ENCODE measurements at regions not wholly inside any gene's neighbourhood (a gene's known extent, or its start where the extent isn't known, plus 50 kb on each side); places are given as distances from the start of the nearest gene placed in this dataset.

GRCh38 chr5:44605926-44606325 is 202.8 kb upstream of the MRPS30 start:
- no peak overlapping the region for H3K4me3 ChIP-seq
- WGBS, 2 donors: 98 to 99% methylated on average over 5 of the region's 5 CpGs
- no peak overlapping the region for H3K27ac ChIP-seq
- no peaks in the 10 kb centered on the region for H3K9me3 ChIP-seq
- no peaks in the 10 kb centered on the region for H3K4me1 ChIP-seq
- H3K27me3 ChIP-seq: no peaks in the 10 kb centered on the region
- no peak for TF ChIP-seq POLR2A (IDR thresholded peaks at IDR 0.05)
- TF ChIP-seq CTCF (IDR thresholded peaks at IDR 0.05): no peak
- no peak for DNase-seq
- intact Hi-C loops (cut with DNase I; ENCODE audit: low total_unique reads): no loop called here
- H3K36me3 ChIP-seq (ENCODE audit: low read depth, missing control alignments): no peaks in the 10 kb centered on the region

- Histone ChIP-seq H3K27ac (no peak overlapping the region), H3K9me3 (no peaks in the 10 kb centered on the region), H3K36me3 (ENCODE audit: low read depth, missing control alignments) (no peaks in the 10 kb centered on the region), H3K27me3 (no peaks in the 10 kb centered on the region), H3K4me1 (no peaks in the 10 kb centered on the region), H3K4me3 (no peak overlapping the region)
- intact Hi-C loops (cut with DNase I; ENCODE audit: low total_unique reads): no loop called here
- WGBS, 2 donors: 76 to 83% methylated on average over 8 of the region's 8 CpGs
- DNase-seq: peak; percentile 17
- no peak for TF ChIP-seq CTCF (IDR thresholded peaks at IDR 0.05)
- no peak for TF ChIP-seq POLR2A (IDR thresholded peaks at IDR 0.05)
Measured at GRCh38 chr5:44603496-44604272, 205.1 kb upstream of the MRPS30 start.

GRCh38 chr5:44574678-44575077 is 185.5 kb upstream of the FGF10 start:
- no peak overlapping the region for H3K27ac ChIP-seq
- TF ChIP-seq POLR2A (IDR thresholded peaks at IDR 0.05) (no peak), CTCF (IDR thresholded peaks at IDR 0.05) (no peak)
- H3K27me3 ChIP-seq: no peaks in the 10 kb centered on the region
- no peaks in the 10 kb centered on the region for H3K9me3 ChIP-seq
- no peaks in the 10 kb centered on the region for H3K4me1 ChIP-seq
- WGBS, 2 donors: 75 to 81% methylated on average over 6 of the region's 6 CpGs
- H3K36me3 ChIP-seq (ENCODE audit: low read depth, missing control alignments): no peaks in the 10 kb centered on the region
- H3K4me3 ChIP-seq: no peak overlapping the region
- DNase-seq: no peak
- intact Hi-C loops (cut with DNase I; ENCODE audit: low total_unique reads): no loop called here

DNA sequence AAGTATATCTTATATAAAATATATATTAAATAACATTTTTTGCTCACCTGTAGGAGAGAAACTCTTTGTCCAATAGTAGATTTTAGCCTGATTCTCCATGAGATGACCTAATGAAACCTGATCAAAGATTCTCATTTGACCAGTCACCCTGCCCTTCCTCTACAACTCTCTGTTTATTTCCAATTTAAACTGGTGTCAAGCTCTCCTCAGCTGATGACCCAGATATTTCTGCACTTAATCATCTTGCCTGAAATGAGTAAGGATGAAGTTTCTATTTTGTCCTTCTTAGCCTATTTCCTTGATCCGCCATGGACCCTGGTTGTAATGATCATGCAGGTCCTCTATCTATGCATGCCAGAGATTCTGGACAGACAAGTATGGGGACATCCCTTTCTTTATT is 179.3 kb upstream of the FGF10 start:
- H3K36me3 ChIP-seq (ENCODE audit: low read depth, missing control alignments): no peaks in the 10 kb centered on the region
- no peak overlapping the region for H3K4me3 ChIP-seq
- H3K9me3 ChIP-seq: no peaks in the 10 kb centered on the region
- DNase-seq: no peak
- WGBS, 2 donors: 97 to 100% methylated on average over 1 of the region's 1 CpG
- no peaks in the 10 kb centered on the region for H3K4me1 ChIP-seq
- TF ChIP-seq POLR2A (IDR thresholded peaks at IDR 0.05): no peak
- TF ChIP-seq CTCF (IDR thresholded peaks at IDR 0.05): no peak
- H3K27me3 ChIP-seq: no peaks in the 10 kb centered on the region
- no peak overlapping the region for H3K27ac ChIP-seq
- intact Hi-C loops (cut with DNase I; ENCODE audit: low total_unique reads): no loop called here

- intact Hi-C loops (cut with DNase I; ENCODE audit: low total_unique reads): no loop called here
- no peak for DNase-seq
- 75% methylated on average over 2 of the region's 2 CpGs for WGBS, 2 donors
- Histone ChIP-seq H3K36me3 (ENCODE audit: low read depth, missing control alignments) (no peaks in the 10 kb centered on the region), H3K4me3 (no peak overlapping the region), H3K27ac (no peak overlapping the region), H3K27me3 (no peaks in the 10 kb centered on the region), H3K9me3 (no peaks in the 10 kb centered on the region), H3K4me1 (no peaks in the 10 kb centered on the region)
- TF ChIP-seq POLR2A (IDR thresholded peaks at IDR 0.05) (no peak), CTCF (IDR thresholded peaks at IDR 0.05) (no peak)
Measured at GRCh38 chr5:44565902-44566301, 176.7 kb upstream of the FGF10 start.

Data from testis (tissue), 2 donors.